A549 (cell line): ENCODE measurements at regions not wholly inside any gene's neighbourhood (a gene's known extent, or its start where the extent isn't known, plus 50 kb on each side); places are given as distances from the start of the nearest gene placed in this dataset.

Source experiments
- RNF2 ChIP-seq: fragments of 200-600 bp; sonication (generic); IDR thresholded peaks from 2 replicates; pipeline ENCODE4 v1.6.1; 2016; ENCODE audit warnings: low read depth, mild to moderate bottlenecking, antibody characterized with exemption, moderate library complexity, borderline replicate concordance
- TF ChIP-seq, protein P1 (sequence below): fragments of >200 bp; sonication (Bioruptor Twin); formaldehyde crosslinking; IDR thresholded peaks from 3 replicates; pipeline ENCODE4 v1.5.1; 2016

DNA sequence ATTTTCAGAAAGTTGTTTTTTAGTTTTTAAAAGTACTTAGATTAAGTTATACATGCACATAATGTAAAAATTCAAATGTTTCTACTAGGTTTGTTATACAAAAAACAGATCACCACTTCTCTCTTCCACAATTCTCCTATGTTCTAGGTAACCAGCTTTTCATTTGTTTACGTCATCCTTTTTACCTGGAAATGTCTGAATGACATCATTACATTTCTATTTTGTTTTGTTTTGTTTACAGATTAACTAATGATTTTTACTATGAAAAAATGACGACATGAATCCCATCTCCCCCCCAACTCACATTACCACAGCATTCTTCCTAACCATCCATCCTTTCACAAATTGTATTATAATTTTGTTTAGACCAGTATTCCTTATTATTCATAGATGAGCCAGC lies 1709.2 kb downstream of the EFNA5 start:
- TF ChIP-seq RNF2, result no peak
- TF ChIP-seq, protein P1, sequence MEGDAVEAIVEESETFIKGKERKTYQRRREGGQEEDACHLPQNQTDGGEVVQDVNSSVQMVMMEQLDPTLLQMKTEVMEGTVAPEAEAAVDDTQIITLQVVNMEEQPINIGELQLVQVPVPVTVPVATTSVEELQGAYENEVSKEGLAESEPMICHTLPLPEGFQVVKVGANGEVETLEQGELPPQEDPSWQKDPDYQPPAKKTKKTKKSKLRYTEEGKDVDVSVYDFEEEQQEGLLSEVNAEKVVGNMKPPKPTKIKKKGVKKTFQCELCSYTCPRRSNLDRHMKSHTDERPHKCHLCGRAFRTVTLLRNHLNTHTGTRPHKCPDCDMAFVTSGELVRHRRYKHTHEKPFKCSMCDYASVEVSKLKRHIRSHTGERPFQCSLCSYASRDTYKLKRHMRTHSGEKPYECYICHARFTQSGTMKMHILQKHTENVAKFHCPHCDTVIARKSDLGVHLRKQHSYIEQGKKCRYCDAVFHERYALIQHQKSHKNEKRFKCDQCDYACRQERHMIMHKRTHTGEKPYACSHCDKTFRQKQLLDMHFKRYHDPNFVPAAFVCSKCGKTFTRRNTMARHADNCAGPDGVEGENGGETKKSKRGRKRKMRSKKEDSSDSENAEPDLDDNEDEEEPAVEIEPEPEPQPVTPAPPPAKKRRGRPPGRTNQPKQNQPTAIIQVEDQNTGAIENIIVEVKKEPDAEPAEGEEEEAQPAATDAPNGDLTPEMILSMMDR, result no peak
